GM21360 (cell line): ENCODE measurements at regions not wholly inside any gene's neighbourhood (a gene's known extent, or its start where the extent isn't known, plus 50 kb on each side); places are given as distances from the start of the nearest gene placed in this dataset.

ENCODE experiments used
- ATAC-seq: cut with Tn5 transposase; IDR thresholded peaks from one replicate; pipeline ENCODE4 v1.9.1; 2021; ENCODE audit warnings: mild to moderate bottlenecking, moderate library complexity; ENCODE audit not compliant: unreplicated experiment

DNA sequence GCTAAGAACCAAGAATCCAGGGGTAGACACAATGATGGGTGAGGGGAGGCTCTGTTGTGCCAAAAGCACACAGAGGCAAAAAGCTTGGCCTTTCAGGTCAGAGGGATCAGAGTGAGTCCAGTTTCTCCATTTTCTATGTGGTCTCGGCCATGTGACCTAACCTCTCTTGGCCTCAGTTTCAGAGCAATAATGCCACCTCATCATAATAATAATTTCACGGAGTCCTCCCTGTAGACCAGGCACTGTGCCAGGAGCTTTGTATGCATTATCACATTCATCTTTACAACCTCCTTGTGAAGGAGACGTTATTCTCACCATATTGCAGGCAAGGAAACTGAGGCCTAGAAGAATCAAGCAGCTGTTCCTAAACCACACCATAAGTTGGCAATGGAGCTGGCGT lies 120.2 kb downstream of the WT1 start:
- ATAC-seq = no peak

- no peak for ATAC-seq
These were observed 119.1 kb downstream of the WT1 start for GRCh38 chr11:32316232-32316631.

DNA sequence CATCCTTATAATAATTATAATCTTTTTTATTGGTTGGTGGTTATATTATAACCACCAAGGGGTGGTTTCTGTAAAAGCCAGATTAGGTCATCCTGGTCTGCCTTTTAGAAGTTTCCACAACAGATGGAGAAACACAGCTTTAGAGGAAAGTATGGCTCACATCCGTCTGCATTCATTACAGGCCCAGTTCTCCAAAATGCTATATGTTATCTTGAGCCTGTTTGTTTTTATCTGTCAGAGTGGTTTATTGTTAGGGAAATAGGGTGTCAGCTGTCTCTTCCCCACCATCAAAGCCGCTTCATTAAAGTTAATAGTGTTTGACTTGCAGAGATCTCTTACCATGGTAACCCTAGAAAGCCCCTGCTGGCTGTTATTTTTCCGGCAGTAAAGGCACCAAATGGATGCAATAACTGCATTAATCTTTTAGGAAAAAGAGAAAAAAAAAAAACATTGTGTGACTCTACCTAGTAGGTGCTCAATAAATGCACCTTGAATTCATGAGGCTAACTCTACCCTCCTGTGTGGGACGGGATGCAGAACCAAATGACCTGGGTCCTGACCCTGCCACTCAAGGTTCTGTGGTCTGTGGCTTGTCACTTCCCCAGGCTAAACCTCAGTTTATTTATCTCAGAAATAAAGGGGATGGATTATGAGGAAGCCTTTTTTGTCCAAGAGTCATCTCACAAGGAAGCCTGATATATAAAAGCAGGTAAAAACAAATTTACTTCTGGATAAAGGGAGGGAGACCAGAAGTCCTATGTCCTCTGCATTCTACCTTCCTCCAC lies 118.3 kb downstream of the WT1 start:
- ATAC-seq = no peak

- no peak for ATAC-seq
These were observed 117.7 kb downstream of the WT1 start for GRCh38 chr11:32317643-32318042.

DNA sequence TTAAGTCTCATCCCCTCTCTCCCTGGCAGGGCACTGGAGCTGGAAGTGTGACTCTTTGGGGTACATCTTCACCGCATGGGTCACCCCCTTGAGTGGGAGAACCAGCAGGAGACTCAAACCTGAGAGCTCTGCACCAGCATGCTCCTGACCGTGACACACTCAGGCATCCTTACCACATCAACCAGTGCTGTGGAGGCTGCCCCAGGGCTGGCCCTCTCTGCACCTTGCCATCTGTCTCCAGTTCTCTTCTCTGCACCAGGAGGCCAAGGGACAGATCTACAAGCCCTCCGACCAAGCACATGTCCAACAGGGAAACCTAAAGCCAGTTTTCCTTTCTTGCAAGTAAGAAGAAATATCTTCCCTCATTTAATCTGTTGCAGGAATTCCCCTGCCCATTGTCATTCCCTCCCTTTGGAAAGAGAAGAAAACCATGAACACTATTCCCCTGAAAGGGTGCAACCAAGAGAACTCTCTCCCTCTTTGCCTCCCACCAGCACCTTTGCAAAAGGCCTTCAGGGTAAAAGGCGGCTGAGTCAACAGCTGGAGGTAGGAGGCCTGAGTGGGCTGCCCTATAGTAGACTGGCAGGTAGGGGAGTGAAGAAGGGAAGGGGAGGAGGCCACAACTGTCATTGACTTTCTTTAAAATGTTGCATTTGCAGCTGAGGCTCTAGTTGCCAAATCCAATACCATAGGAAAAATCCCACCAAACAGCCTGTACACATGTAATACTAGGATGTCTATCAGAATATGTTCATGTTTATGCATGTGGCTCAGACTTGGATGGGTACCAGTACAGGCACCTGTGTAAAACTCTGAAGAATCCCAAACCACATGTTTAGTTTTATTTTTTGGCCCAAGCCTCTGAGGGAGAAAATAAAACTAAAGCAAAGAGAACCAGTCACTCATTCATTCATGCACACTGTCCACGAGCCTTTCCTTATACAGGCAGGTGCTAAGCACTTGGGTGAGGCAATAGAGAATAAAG lies 117.0 kb downstream of the WT1 start:
- ATAC-seq = no peak

DNA sequence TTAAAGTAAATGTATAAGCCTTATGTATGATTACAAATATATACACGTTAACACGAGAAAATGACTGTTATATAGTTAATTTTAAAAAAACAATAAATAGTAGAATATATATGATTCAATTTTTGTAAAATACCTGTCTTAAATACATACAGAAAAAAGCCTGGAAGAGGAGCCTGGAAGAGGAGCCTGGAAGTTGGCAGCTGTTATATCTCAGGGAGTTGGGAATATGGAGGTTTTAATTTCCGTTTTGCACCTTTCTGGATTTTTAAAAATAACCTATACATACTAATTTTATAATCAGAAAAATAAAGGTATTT lies 111.6 kb downstream of the WT1 start:
- no peak for ATAC-seq

- ATAC-seq = no peak
These were observed 110.2 kb downstream of the WT1 start for GRCh38 chr11:32325187-32325586.

DNA sequence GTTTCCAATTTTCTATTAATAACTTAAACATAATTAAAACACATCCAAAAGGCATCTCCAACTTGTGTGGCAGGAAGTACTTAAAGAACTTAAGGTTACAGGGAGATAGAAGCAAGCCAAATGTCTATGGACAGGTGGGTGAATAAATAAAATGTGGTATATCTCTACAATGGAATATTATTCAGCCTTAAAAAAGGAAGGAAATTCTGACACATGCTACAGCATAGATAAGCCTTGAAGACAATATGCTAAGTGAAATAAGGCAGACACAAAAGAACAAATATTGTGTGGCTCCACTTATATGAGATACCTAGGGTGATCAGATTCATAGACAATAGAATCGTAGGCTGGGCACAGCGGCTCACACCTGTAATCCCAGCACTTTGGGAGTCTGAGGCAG lies 109.6 kb downstream of the WT1 start:
- ATAC-seq = no peak

DNA sequence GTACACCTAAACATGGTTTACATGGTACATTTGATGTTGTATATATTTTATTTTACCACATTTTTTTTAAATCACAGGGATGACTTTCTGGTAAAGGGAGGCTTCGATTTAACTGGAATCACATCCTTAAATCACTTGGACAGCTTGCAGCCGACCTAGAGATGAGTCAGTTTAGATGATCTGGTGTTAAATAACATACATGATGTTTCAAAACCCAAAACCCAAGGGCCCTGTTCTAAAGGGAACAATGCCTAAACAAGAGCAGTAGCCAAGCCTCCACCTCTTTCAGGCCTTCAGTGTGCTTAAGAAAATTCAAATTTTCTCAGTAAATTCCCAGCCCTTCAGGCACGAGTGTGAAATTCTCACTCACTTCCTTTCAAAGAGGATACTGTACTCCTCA lies 108.8 kb downstream of the WT1 start:
- no peak for ATAC-seq

DNA sequence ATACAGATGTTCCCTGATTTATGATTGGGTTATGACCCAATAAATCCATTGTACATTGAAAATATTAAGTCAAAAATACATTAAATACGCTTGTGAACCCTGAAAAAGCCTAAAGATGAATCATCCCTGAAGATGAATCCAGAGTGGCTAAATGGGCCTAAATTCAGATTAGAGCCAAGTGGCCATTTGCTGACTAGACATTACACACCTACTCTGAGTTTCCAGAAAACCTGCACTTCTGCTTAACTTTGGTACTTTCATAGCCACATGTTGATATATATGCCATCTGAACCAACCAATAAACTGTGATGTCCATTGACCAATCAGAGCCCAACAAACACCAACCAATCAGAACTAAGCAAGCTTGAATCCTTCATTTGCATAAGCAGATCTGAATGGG lies 106.9 kb downstream of the WT1 start:
- no peak for ATAC-seq

- ATAC-seq = no peak
These were observed 104.2 kb downstream of the WT1 start for GRCh38 chr11:32331098-32331497.

DNA sequence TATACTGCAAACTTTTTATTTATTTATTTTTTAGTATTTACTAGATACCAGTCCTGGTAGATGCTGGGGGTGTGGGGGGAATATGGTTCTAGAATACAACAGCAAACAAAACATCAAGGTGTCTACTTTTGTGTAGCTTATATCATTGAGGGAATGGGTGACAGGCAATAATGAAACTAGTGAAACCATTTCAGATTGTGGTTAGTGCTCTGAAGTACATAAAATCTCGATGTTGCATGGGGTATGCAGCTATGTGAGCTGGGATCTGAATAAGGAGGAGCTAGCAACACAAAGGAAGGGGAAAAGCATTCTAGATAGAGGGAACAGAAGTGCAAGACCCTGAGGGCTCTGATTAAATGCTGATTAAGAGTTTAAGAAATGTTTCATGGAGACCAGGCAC lies 103.5 kb downstream of the WT1 start:
- no peak for ATAC-seq

DNA sequence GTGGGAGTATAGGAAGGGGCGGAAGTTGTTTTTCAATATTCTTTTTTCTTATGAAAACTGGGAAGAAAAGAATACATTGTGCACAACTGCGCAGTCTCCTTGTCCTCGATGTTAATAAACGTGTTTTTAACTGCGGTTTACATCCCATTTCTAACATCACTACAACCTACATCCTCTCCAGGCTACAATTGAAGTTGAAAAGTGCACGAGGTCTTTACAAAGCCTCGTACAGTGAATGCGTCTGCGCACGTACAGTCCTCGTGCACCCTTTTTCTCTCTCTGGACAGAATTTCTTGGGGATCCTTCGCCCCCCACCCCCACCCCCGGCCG lies 102.4 kb downstream of the WT1 start:
- ATAC-seq = no peak

GRCh38 chr11:32333320-32333991 lies 101.9 kb downstream of the WT1 start:
- ATAC-seq = no peak

- no peak for ATAC-seq
These were observed 100.5 kb downstream of the WT1 start for GRCh38 chr11:32334822-32335221.
